NT2/D1 (cell line): ENCODE measurements at regions not wholly inside any gene's neighbourhood (a gene's known extent, or its start where the extent isn't known, plus 50 kb on each side); places are given as distances from the start of the nearest gene placed in this dataset.

Experiments used
- DNase-seq: peaks from one replicate; pipeline ENCODE4 v3.0.0-alpha.2; 2011; ENCODE audit warnings: low read depth, low spot score
- H3K27me3 ChIP-seq: 2 replicates; pipeline ENCODE4 v1.6.0; 2011; ENCODE audit warnings: mild to moderate bottlenecking; ENCODE audit not compliant: insufficient read length, insufficient read depth
- H3K36me3 ChIP-seq: 2 replicates; pipeline ENCODE4 v1.6.1; 2011; ENCODE audit warnings: mild to moderate bottlenecking, low read length, mixed read lengths; ENCODE audit not compliant: insufficient read depth, insufficient read length
- H3K4me1 ChIP-seq: 2 replicates; pipeline ENCODE4 v1.5.1; 2011; ENCODE audit not compliant: insufficient read depth, insufficient read length
- H3K4me3 ChIP-seq: 2 replicates; pipeline ENCODE4 v1.5.1; 2011; ENCODE audit warnings: low read depth; ENCODE audit not compliant: insufficient read length
- H3K9ac ChIP-seq: 2 replicates; pipeline ENCODE4 v1.6.0; 2011; ENCODE audit warnings: low read depth; ENCODE audit not compliant: insufficient read length
- H3K9me3 ChIP-seq: 2 replicates; pipeline ENCODE4 v1.5.1; 2011; ENCODE audit warnings: mild to moderate bottlenecking, low read length; ENCODE audit not compliant: insufficient read depth
- SUZ12 ChIP-seq: IDR thresholded peaks from 2 replicates; pipeline ENCODE4 v1.6.1; 2011; ENCODE audit not compliant: insufficient read length, insufficient read depth; ENCODE audit errors: extremely low read depth
- YY1 ChIP-seq: IDR thresholded peaks from 2 replicates; pipeline ENCODE4 v1.6.1; 2011; ENCODE audit not compliant: insufficient read length, insufficient read depth
- ZNF274 ChIP-seq: IDR thresholded peaks from 2 replicates; pipeline ENCODE4 v1.6.1; 2011; ENCODE audit warnings: mild to moderate bottlenecking, low read depth, low read length

GRCh38 chr12:90502070-90502469, 452.9 kb downstream of the CCER1 start:
- TF ChIP-seq ZNF274 = no peak
- no peak for TF ChIP-seq YY1
- no peak for TF ChIP-seq SUZ12
- DNase-seq = no peak
- H3K4me1 ChIP-seq = no peaks in the 10 kb centered on the region
- no peak overlapping the region for H3K9ac ChIP-seq
- H3K4me3 ChIP-seq = no peak overlapping the region
- H3K9me3 ChIP-seq = no peaks in the 10 kb centered on the region
- H3K27me3 ChIP-seq = no peaks in the 10 kb centered on the region
- H3K36me3 ChIP-seq = no peaks in the 10 kb centered on the region

DNA sequence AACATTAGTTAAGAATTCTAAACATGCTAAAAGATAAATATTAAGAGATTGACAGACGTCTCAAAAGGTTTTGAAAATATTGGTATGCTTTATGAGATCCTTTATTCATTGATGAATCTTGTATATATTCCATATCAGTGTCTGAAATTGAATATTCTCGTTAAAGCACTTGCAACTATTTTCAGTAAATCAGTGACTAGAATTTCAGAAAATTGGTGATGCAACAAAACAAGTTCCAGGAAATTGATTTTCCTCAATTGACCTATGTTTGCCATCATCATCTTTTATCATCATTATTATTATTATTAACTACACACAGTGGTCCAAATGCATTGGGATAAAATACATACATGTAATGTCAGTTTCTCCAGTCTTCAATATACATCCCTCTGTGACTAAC, 453.6 kb downstream of the CCER1 start:
- Histone ChIP-seq H3K4me3 (no peak overlapping the region), H3K4me1 (no peaks in the 10 kb centered on the region), H3K9ac (no peak overlapping the region), H3K27me3 (no peaks in the 10 kb centered on the region), H3K9me3 (no peaks in the 10 kb centered on the region), H3K36me3 (no peaks in the 10 kb centered on the region)
- no peak for DNase-seq
- TF ChIP-seq ZNF274 (no peak), YY1 (no peak), SUZ12 (no peak)

- Histone ChIP-seq H3K9me3 (no peaks in the 10 kb centered on the region), H3K36me3 (no peaks in the 10 kb centered on the region), H3K27me3 (no peaks in the 10 kb centered on the region), H3K9ac (no peak overlapping the region), H3K4me1 (no peaks in the 10 kb centered on the region), H3K4me3 (no peak overlapping the region)
- TF ChIP-seq YY1 (no peak), ZNF274 (no peak), SUZ12 (no peak)
- DNase-seq = no peak
Observed at GRCh38 chr12:90499795-90500194, 455.2 kb downstream of the CCER1 start.

GRCh38 chr12:90497923-90498545, 456.9 kb downstream of the CCER1 start:
- Histone ChIP-seq H3K4me3 (no peak overlapping the region), H3K36me3 (no peaks in the 10 kb centered on the region), H3K4me1 (no peaks in the 10 kb centered on the region), H3K27me3 (no peaks in the 10 kb centered on the region), H3K9me3 (no peaks in the 10 kb centered on the region), H3K9ac (no peak overlapping the region)
- TF ChIP-seq SUZ12 = no peak
- no peak for DNase-seq

DNA sequence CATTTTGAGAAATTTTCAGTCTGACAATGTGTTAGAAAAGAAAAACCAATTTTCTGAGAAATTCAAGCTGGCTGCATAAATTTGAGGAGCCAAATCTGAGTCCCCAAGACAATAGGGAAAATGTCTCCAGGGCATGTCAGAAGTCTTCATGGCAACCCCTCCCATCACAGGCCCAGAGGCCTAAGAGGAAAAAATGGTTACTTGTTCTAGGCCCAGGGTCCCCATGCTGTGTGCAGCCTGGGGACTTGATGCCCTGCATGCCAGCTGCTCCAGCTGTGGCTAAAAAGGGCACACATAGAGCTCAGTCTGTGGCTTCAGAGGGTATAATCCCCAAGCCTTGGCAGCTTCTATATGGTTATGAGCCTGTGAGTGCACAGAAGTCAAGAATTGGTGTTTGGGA, 464.6 kb downstream of the CCER1 start:
- H3K27me3 ChIP-seq = no peaks in the 10 kb centered on the region
- H3K4me3 ChIP-seq = no peak overlapping the region
- H3K4me1 ChIP-seq = no peaks in the 10 kb centered on the region
- no peaks in the 10 kb centered on the region for H3K36me3 ChIP-seq
- H3K9me3 ChIP-seq = peaks cover 12% of the 10 kb centered on the region; the same call in 1 of the 2 replicates
- TF ChIP-seq SUZ12 (no peak), YY1 (no peak), ZNF274 (no peak)
- H3K9ac ChIP-seq = no peak overlapping the region
- DNase-seq = no peak

DNA sequence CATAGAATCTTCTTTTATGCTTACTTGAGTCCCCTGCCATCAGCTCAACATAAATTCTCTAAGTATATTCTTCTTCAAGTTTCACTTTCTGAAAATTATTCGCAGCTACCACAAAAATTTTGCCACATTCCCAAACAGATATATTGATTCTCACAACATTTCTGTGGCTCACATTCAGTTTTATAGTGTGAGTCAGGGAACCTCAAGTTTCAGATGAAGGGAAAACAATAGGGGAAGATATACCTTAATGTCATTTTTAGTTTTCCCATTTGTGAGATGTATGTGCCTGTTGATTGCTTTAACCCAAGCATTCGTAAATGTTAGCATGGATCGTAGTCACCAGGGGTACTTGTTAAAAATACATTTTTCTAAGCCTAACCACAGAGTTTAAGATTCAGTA, 465.8 kb downstream of the CCER1 start:
- no peak overlapping the region for H3K4me3 ChIP-seq
- H3K9ac ChIP-seq = no peak overlapping the region
- H3K9me3 ChIP-seq = peaks cover 12% of the 10 kb centered on the region; the same call in 1 of the 2 replicates
- TF ChIP-seq ZNF274 (no peak), SUZ12 (no peak), YY1 (no peak)
- no peak for DNase-seq
- H3K27me3 ChIP-seq = no peaks in the 10 kb centered on the region
- no peaks in the 10 kb centered on the region for H3K36me3 ChIP-seq
- no peaks in the 10 kb centered on the region for H3K4me1 ChIP-seq

DNA sequence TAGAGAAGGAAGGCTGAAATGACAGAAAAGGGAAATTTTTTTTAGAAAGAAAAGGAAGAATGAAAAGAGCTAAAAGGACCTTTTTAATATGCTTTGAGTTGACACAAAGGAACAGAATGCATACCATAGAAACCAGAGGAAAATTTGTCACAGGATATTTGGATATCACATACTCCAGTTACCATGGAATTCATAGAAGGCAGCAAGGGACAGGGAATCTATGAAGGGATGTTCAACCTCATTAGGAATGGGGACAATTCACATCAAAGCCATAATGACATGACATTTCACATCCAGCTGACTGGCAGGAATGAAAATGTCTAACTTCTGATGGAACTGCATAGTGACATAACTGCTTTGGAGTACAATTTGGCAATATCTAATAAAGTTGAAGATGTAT, 469.4 kb downstream of the CCER1 start:
- H3K4me1 ChIP-seq = no peaks in the 10 kb centered on the region
- H3K4me3 ChIP-seq = no peak overlapping the region
- H3K36me3 ChIP-seq = no peaks in the 10 kb centered on the region
- H3K27me3 ChIP-seq = no peaks in the 10 kb centered on the region
- no peak for DNase-seq
- H3K9me3 ChIP-seq = peaks cover 6% of the 10 kb centered on the region; the same call in 1 of the 2 replicates
- TF ChIP-seq ZNF274 (no peak), SUZ12 (no peak), YY1 (no peak)
- no peak overlapping the region for H3K9ac ChIP-seq

DNA sequence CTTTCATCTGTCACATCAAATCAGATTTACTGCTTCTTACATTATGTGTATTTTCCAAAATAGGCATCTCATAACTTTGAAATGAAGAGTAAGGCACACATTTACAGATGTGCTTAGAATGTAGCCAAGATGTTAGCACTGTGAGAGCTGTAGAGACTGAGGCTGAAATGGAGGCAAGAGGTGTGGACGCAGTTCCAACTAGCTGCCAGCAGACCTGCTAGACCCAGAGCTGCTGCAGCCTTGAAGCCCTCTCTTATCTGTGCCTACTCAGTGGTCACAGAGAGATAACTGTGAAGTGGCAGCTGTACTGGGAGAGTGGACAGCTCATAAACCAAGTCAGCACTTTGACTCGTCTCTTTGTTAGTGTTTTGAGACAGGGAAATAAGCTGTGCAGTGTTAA, 470.9 kb downstream of the CCER1 start:
- Histone ChIP-seq H3K9me3 (no peaks in the 10 kb centered on the region), H3K36me3 (no peaks in the 10 kb centered on the region), H3K27me3 (no peaks in the 10 kb centered on the region), H3K4me3 (no peak overlapping the region), H3K9ac (no peak overlapping the region), H3K4me1 (no peaks in the 10 kb centered on the region)
- TF ChIP-seq ZNF274 (no peak), YY1 (no peak), SUZ12 (no peak)
- DNase-seq = no peak
